GM12891 (cell line): ENCODE measurements at regions not wholly inside any gene's neighbourhood (a gene's known extent, or its start where the extent isn't known, plus 50 kb on each side); places are given as distances from the start of the nearest gene placed in this dataset.

Source experiments
- POLR2A ChIP-seq: IDR thresholded peaks from 2 replicates; pipeline ENCODE4 v1.6.1; 2011; ENCODE audit warnings: low read depth, low read length, control low read depth
- POLR2AphosphoS5 ChIP-seq: IDR thresholded peaks from 2 replicates; pipeline ENCODE4 v1.6.1; 2011; ENCODE audit warnings: low read depth, low read length, control low read depth
- POU2F2 ChIP-seq: IDR thresholded peaks from 2 replicates; pipeline ENCODE4 v1.6.1; 2011; ENCODE audit warnings: low read depth, mild to moderate bottlenecking, control low read depth, low read length, moderate library complexity

DNA sequence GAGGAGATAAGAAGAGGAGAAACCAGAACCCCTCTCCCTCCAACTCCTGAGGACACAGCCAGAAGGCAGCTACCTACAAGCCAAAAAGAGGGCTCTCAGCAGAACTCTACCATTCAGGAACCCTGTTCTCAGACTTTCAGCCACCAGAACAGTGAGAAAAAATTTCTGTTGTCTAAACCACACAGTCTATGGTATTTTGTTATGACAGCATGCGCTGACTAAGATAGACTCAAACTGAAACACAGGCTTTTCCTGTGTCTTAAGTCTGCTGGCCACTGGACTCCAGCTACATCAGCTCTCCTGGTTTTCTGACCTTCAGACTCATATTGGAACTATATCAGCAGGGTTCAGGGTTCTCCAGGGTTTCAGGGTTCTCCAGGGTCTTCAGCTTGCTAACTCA is 126.5 kb upstream of the TNFSF4 start:
- no peak for TF ChIP-seq POLR2AphosphoS5
- TF ChIP-seq POLR2A: no peak
- no peak for TF ChIP-seq POU2F2
